SK-N-SH (cell line): ENCODE measurements at regions not wholly inside any gene's neighbourhood (a gene's known extent, or its start where the extent isn't known, plus 50 kb on each side); places are given as distances from the start of the nearest gene placed in this dataset.

Experiments
- CHD2 ChIP-seq: fragments of 150-350 bp; IDR thresholded peaks from 2 replicates; pipeline ENCODE4 v1.6.1; 2018; ENCODE audit warnings: low read length; ENCODE audit not compliant: partially characterized antibody
- CTCF ChIP-seq: fragments of 200-600 bp; sonication (generic); IDR thresholded peaks from 2 replicates; pipeline ENCODE4 v1.6.1; 2017; ENCODE audit warnings: antibody characterized with exemption, mild to moderate bottlenecking, moderate library complexity
- EP300 ChIP-seq, 2 experiments: IDR thresholded peaks; 2 replicates each; pipeline versions ENCODE4 v1.4.0 to v1.6.1; 2012; ENCODE audit warnings: borderline replicate concordance in 1 of 2, low read depth in 1 of 2, low read length in 1 of 2
- FOXM1 ChIP-seq: IDR thresholded peaks from 2 replicates; pipeline ENCODE4 v1.4.0; 2012; ENCODE audit warnings: low read depth, mild to moderate bottlenecking
- GABPA ChIP-seq: IDR thresholded peaks from 2 replicates; pipeline ENCODE4 v1.4.0; 2012; ENCODE audit warnings: low read depth, mild to moderate bottlenecking
- JUND ChIP-seq: IDR thresholded peaks from 2 replicates; pipeline ENCODE4 v1.4.0; 2012
- MEF2A ChIP-seq: IDR thresholded peaks from 2 replicates; pipeline ENCODE4 v1.4.0; 2012; ENCODE audit warnings: low read depth, borderline replicate concordance
- RAD21 ChIP-seq: IDR thresholded peaks from 2 replicates; pipeline ENCODE4 v1.6.1; 2012; ENCODE audit warnings: mild to moderate bottlenecking, low read length
- SIN3A ChIP-seq: IDR thresholded peaks from 2 replicates; pipeline ENCODE4 v1.6.1; 2012; ENCODE audit warnings: low read depth, mild to moderate bottlenecking, low read length, moderate library complexity, borderline replicate concordance
- USF1 ChIP-seq: IDR thresholded peaks from 2 replicates; pipeline ENCODE4 v1.4.0; 2012; ENCODE audit warnings: low read depth, borderline replicate concordance
- USF2 ChIP-seq: fragments of 150-350 bp; IDR thresholded peaks from 2 replicates; pipeline ENCODE4 v1.6.1; 2017; ENCODE audit warnings: antibody characterized with exemption, low read length, low read depth, borderline replicate concordance
- YY1 ChIP-seq: IDR thresholded peaks from 2 replicates; pipeline ENCODE4 v1.4.0; 2012; ENCODE audit warnings: low read depth, mild to moderate bottlenecking

GRCh38 chr12:24500831-24501230 is 448.1 kb downstream of the BCAT1 start:
- no peak for TF ChIP-seq CTCF
- no peak for TF ChIP-seq USF1
- peak in 1 of 2 experiments; percentile 64; a peak in 2 of 4 replicates for TF ChIP-seq EP300 (IDR thresholded peaks at IDR 0.05; ENCODE audit: borderline replicate concordance in 1 of 2, low read depth in 1 of 2, low read length in 1 of 2)
- TF ChIP-seq USF2, result no peak
- no peak for TF ChIP-seq CHD2
- no peak for TF ChIP-seq YY1
- TF ChIP-seq GABPA, result no peak
- no peak for TF ChIP-seq RAD21
- TF ChIP-seq SIN3A, result no peak
- TF ChIP-seq JUND, result no peak
- TF ChIP-seq MEF2A, result no peak
- no peak for TF ChIP-seq FOXM1
